IMR-90 (cell line): ENCODE measurements at regions not wholly inside any gene's neighbourhood (a gene's known extent, or its start where the extent isn't known, plus 50 kb on each side); places are given as distances from the start of the nearest gene placed in this dataset.

Source experiments
- ATAC-seq: fragments of 200-7000 bp; cut with Tn5 transposase; 2 replicates; pipeline ENCODE4 v1.9.1; 2020; ENCODE audit warnings: low read depth, mild to moderate bottlenecking, moderate library complexity
- BruUV-seq: library from RNA; stranded (reverse); fragments of 400-500 nt; replicated peaks from 2 replicates; lab custom pipeline; 2021; lab: Mats Ljungman, UMichigan
- CTCF ChIA-PET: fragments of 300-600 bp; formaldehyde crosslinking; extraction: SDS; loops from one replicate; lab custom pipeline; 2021; ENCODE audit warnings: antibody characterized with exemption; lab: Yijun Ruan, JAX
- POLR2A ChIA-PET: fragments of 300-600 bp; sonication (Branson Sonifier 250); formaldehyde crosslinking; loops from one replicate; lab custom pipeline; 2022; ENCODE audit warnings: antibody characterized with exemption; ENCODE audit not compliant: unreplicated experiment; lab: Charles Lee
- DNase-seq: peaks from one replicate; pipeline ENCODE4 v3.0.0; 2013
- H2AFZ ChIP-seq: replicated peaks from 2 replicates; pipeline ENCODE3; 2013; ENCODE audit warnings: low read length, mild to moderate bottlenecking; ENCODE audit not compliant: poor library complexity
- H2AK5ac ChIP-seq: 2 replicates; pipeline ENCODE4 v1.6.1; 2013; ENCODE audit warnings: low read depth, low read length, inconsistent platforms
- H2AK9ac ChIP-seq: replicated peaks from 2 replicates; pipeline ENCODE3; 2013; ENCODE audit warnings: mild to moderate bottlenecking, low read depth, low read length, moderate library complexity; ENCODE audit not compliant: poor library complexity
- H2BK120ac ChIP-seq: 2 replicates; pipeline ENCODE4 v1.6.1; 2013; ENCODE audit warnings: low read depth, low read length, inconsistent platforms
- H2BK15ac ChIP-seq: 3 replicates; pipeline ENCODE4 v1.6.1; 2013; ENCODE audit warnings: low read depth, low read length, inconsistent platforms
- H2BK20ac ChIP-seq: 2 replicates; pipeline ENCODE4 v1.6.1; 2013; ENCODE audit warnings: low read depth, mild to moderate bottlenecking, inconsistent platforms, low read length, moderate library complexity
- H2BK5ac ChIP-seq: 2 replicates; pipeline ENCODE4 v1.6.1; 2013; ENCODE audit warnings: mild to moderate bottlenecking, low read depth, low read length, inconsistent platforms; ENCODE audit not compliant: poor library complexity, severe bottlenecking
- H3K14ac ChIP-seq: replicated peaks from 2 replicates; pipeline ENCODE4 v1.6.1; 2013; ENCODE audit warnings: low read depth, low read length, inconsistent platforms
- H3K18ac ChIP-seq: 2 replicates; pipeline ENCODE4 v1.6.1; 2013; ENCODE audit warnings: low read depth, low read length, control low read depth
- H3K23ac ChIP-seq: 2 replicates; pipeline ENCODE4 v1.6.1; 2013; ENCODE audit warnings: low read depth, low read length, inconsistent platforms
- H3K27ac ChIP-seq: 2 replicates; pipeline ENCODE4 v1.5.1; 2013; ENCODE audit warnings: mild to moderate bottlenecking, control low read depth, low read length; ENCODE audit not compliant: insufficient read depth
- H3K27me3 ChIP-seq: 2 replicates; pipeline ENCODE4 v1.6.1; 2013; ENCODE audit warnings: low read length; ENCODE audit not compliant: control insufficient read depth, insufficient read depth
- H3K36me3 ChIP-seq: 2 replicates; pipeline ENCODE4 v1.6.1; 2013; ENCODE audit warnings: low read length, mixed read lengths; ENCODE audit not compliant: control insufficient read depth, insufficient read depth
- H3K4ac ChIP-seq: 2 replicates; pipeline ENCODE4 v1.6.1; 2013; ENCODE audit warnings: low read depth, low read length, inconsistent platforms
- H3K4me1 ChIP-seq: 2 replicates; pipeline ENCODE4 v1.6.1; 2013; ENCODE audit warnings: low read length, mixed read lengths; ENCODE audit not compliant: control insufficient read depth, insufficient read depth
- H3K4me2 ChIP-seq: 2 replicates; pipeline ENCODE4 v1.6.1; 2013; ENCODE audit warnings: low read depth, mild to moderate bottlenecking, control low read depth, low read length, moderate library complexity
- H3K4me3 ChIP-seq: 2 replicates; pipeline ENCODE4 v1.5.1; 2013; ENCODE audit warnings: low read depth, mild to moderate bottlenecking, control low read depth, low read length, moderate library complexity; ENCODE audit not compliant: insufficient read depth
- H3K56ac ChIP-seq: 2 replicates; pipeline ENCODE4 v1.6.1; 2013; ENCODE audit warnings: low read length, inconsistent platforms; ENCODE audit not compliant: insufficient read depth; ENCODE audit errors: extremely low read depth
- H3K79me1 ChIP-seq, 2 experiments: 2 replicates each; pipeline ENCODE4 v1.6.1; 2013; ENCODE audit warnings: low read length in 2 of 2, inconsistent platforms in 1 of 2, low read depth in 1 of 2
- H3K9ac ChIP-seq: 2 replicates; pipeline ENCODE4 v1.6.1; 2013; ENCODE audit warnings: low read depth, low read length, control low read depth
- H3K9me1 ChIP-seq: 2 replicates; pipeline ENCODE4 v1.6.1; 2013; ENCODE audit warnings: low read length, inconsistent platforms; ENCODE audit not compliant: insufficient read depth
- H3K9me3 ChIP-seq: 2 replicates; pipeline ENCODE4 v1.6.1; 2013; ENCODE audit warnings: low read length; ENCODE audit not compliant: control insufficient read depth, insufficient read depth
- H4K20me1 ChIP-seq: 2 replicates; pipeline ENCODE4 v1.6.1; 2013; ENCODE audit warnings: low read length, inconsistent platforms; ENCODE audit not compliant: insufficient read depth
- H4K5ac ChIP-seq: 2 replicates; pipeline ENCODE4 v1.6.1; 2013; ENCODE audit warnings: mild to moderate bottlenecking, low read depth, low read length, control low read depth
- H4K8ac ChIP-seq, 2 experiments: 2 replicates each; pipeline ENCODE4 v1.6.1; 2013; ENCODE audit warnings: low read depth in 2 of 2, low read length in 2 of 2, control low read depth in 1 of 2, inconsistent platforms in 1 of 2
- H4K91ac ChIP-seq: 2 replicates; pipeline ENCODE4 v1.6.1; 2013; ENCODE audit warnings: low read depth, low read length, inconsistent platforms; ENCODE audit not compliant: insufficient read depth
- CHD1 ChIP-seq: IDR thresholded peaks from 2 replicates; pipeline ENCODE4 v1.6.1; 2012; ENCODE audit warnings: low read depth, low read length, improper control_type of control experiment
- FOS ChIP-seq: fragments of 150-350 bp; IDR thresholded peaks from 2 replicates; pipeline ENCODE4 v1.6.1; 2016; ENCODE audit warnings: low read depth, low read length
- MXI1 ChIP-seq: IDR thresholded peaks from 2 replicates; pipeline ENCODE4 v1.6.1; 2012; ENCODE audit warnings: low read depth, mild to moderate bottlenecking, low read length, moderate library complexity, borderline replicate concordance
- RAD21 ChIP-seq: IDR thresholded peaks from 2 replicates; pipeline ENCODE4 v1.6.1; 2012; ENCODE audit warnings: low read length, improper control_type of control experiment
- RCOR1 ChIP-seq: IDR thresholded peaks from 2 replicates; pipeline ENCODE4 v1.6.1; 2012; ENCODE audit warnings: mild to moderate bottlenecking, low read length, improper control_type of control experiment; ENCODE audit not compliant: insufficient replicate concordance
- WGBS, 2 experiments: methylation state at CpG; one replicate each; pipeline versions ENCODE4 v1.1.5 to v1.1.7; 2013; ENCODE audit warnings: missing lambda C conversion rate in 2 of 2; ENCODE audit not compliant: insufficient read length in 1 of 2; ENCODE audit errors: extremely low coverage in 2 of 2; 5-methylcytosine and 5-hydroxymethylcytosine counted together
- dilution Hi-C: fragments of 300-500 bp; cut with HindIII; formaldehyde crosslinking; loops from one replicate; pipeline ENCODE4 v1.14.3; 2018; ENCODE audit warnings: low sequenced_read_pairs; ENCODE audit not compliant: unreplicated experiment
- in situ Hi-C: fragments of 300-500 bp; cut with MboI; formaldehyde crosslinking; loops from 3 replicates; pipeline ENCODE4 v1.14.3; 2019; ENCODE audit warnings: low sequenced_read_pairs, inconsistent platforms, mixed read lengths
- intact Hi-C: fragments of 100-400 bp; cut with micrococcal nuclease; formaldehyde crosslinking; loops from 2 replicates; pipeline ENCODE4 v1.10.0; 2022

DNA sequence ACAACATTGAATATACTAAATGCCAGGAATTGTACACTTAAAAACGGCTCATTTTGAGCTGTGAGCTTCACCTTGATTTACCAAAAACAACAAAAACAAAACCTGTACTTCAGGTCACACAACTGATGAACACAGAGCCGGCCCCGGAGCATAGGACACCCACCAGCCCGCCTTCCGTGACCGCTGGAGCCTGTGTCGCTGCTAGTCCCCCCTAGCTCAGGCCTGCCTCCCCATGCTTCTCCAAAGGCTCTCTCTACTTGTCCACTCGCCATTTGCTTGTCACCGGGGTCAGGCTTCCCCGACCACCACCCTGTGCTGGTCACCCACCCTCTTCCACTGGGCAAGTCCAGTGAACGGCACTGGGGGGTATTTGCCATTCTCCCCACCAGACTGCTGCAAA lies 113.8 kb upstream of the TNRC6C start:
- Histone ChIP-seq H2BK15ac (no peak overlapping the region), H3K27me3 (peaks cover 10% of the 10 kb centered on the region), H3K14ac (no peak overlapping the region), H3K9ac (no peak overlapping the region), H4K91ac (no peak overlapping the region), H3K23ac (no peak overlapping the region), H3K27ac (no peak overlapping the region), H3K4me1 (peaks cover 7% of the 10 kb centered on the region), H3K9me1 (no peaks in the 10 kb centered on the region), H3K36me3 (no peaks in the 10 kb centered on the region), H3K56ac (no peak overlapping the region), H3K79me1 (no peaks in the 10 kb centered on the region), H3K18ac (no peak overlapping the region), H2AFZ (no peak overlapping the region), H2AK5ac (no peak overlapping the region), H2AK9ac (no peak overlapping the region), H2BK20ac (no peak overlapping the region), H4K20me1 (no peaks in the 10 kb centered on the region), H2BK5ac (no peak overlapping the region), H4K8ac (no peak overlapping the region), H3K4me2 (no peak overlapping the region), H3K9me3 (no peaks in the 10 kb centered on the region), H4K5ac (no peak overlapping the region), H2BK120ac (no peak overlapping the region), H3K4me3 (no peak overlapping the region), H3K4ac (no peak overlapping the region)
- dilution Hi-C loops = no loop called here
- BruUV-seq = no TSS peak
- intact Hi-C loops = no loop called here
- in situ Hi-C loops = no loop called here
- DNase-seq (no peak), ATAC-seq (no peak)
- TF ChIP-seq CHD1 = no peak
- TF ChIP-seq RCOR1 = no peak
- TF ChIP-seq FOS = no peak
- no peak for TF ChIP-seq RAD21
- TF ChIP-seq MXI1 = no peak
- ChIA-PET POLR2A (no interaction called here), CTCF (interaction anchor here (0.6 kb wide), 1 partner anchor 377 kb away, joined by 3 read pairs; no protein-coding TSS in a partner anchor)
- WGBS, 2 experiments = 85% methylated on average over 6 of the region's 11 CpGs; no CpG with 5 or more reads in 1 of the 2 experiments
